Peyer's patch (tissue), 4 donors: ENCODE measurements at regions not wholly inside any gene's neighbourhood (a gene's known extent, or its start where the extent isn't known, plus 50 kb on each side); places are given as distances from the start of the nearest gene placed in this dataset.

Source experiments
- CTCF ChIP-seq, 6 experiments: fragments of 450-650 bp in 4 of 6; fragments of 200-600 bp in 2 of 6; sonication (generic) in 1 of 6; IDR thresholded peaks; one replicate each; pipeline ENCODE4 v1.5.1; 2017 to 2019; ENCODE audit warnings: antibody characterized with exemption in 6 of 6, mild to moderate bottlenecking in 3 of 6, moderate library complexity in 1 of 6
- POLR2A ChIP-seq, 2 donors: fragments of 450-650 bp; IDR thresholded peaks; one replicate each; pipeline ENCODE4 v1.5.1; 2017; ENCODE audit warnings: antibody characterized with exemption in 2 of 2, mild to moderate bottlenecking in 2 of 2, moderate library complexity in 2 of 2

- TF ChIP-seq CTCF (IDR thresholded peaks at IDR 0.05) (no peak), POLR2A (IDR thresholded peaks at IDR 0.05) (no peak)
These were observed 488.8 kb upstream of the ATXN8OS start for GRCh38 chr13:69618838-69619237.
